Ascending aorta (tissue), 2 donors: ENCODE measurements at regions not wholly inside any gene's neighbourhood (a gene's known extent, or its start where the extent isn't known, plus 50 kb on each side); places are given as distances from the start of the nearest gene placed in this dataset.

Experiments used
- DNase-seq, 2 donors: peaks; one replicate each; pipeline ENCODE4 v3.0.0-alpha.2; 2019; ENCODE audit warnings: low spot score in 2 of 2
- H3K27ac ChIP-seq, 2 donors: fragments of 200-600 bp; sonication (generic); one replicate each; pipeline ENCODE4 v1.5.1; 2016 to 2017; ENCODE audit warnings: mild to moderate bottlenecking in 1 of 2
- H3K27me3 ChIP-seq: fragments of 200-600 bp; sonication (generic); one replicate; pipeline ENCODE4 v1.5.1; 2017
- H3K36me3 ChIP-seq, 2 donors: fragments of 200-600 bp; sonication (generic); one replicate each; pipeline ENCODE4 v1.5.1; 2016
- H3K4me1 ChIP-seq, 2 donors: fragments of 200-600 bp; sonication (generic); one replicate each; pipeline ENCODE4 v1.5.1; 2016 to 2017; ENCODE audit warnings: mild to moderate bottlenecking in 1 of 2
- H3K4me3 ChIP-seq, 2 donors: fragments of 200-600 bp; sonication (generic); one replicate each; pipeline ENCODE4 v1.5.1; 2016 to 2017; ENCODE audit warnings: mild to moderate bottlenecking in 1 of 2
- H3K9me3 ChIP-seq, 2 donors: fragments of 200-600 bp; sonication (generic); one replicate each; pipeline ENCODE4 v1.5.1; 2016
- CTCF ChIP-seq, 3 experiments: fragments of 200-600 bp in 2 of 3; fragments of 450-650 bp in 1 of 3; sonication (generic) in 2 of 3; IDR thresholded peaks; one replicate each; pipeline ENCODE4 v1.5.1; 2016 to 2019; ENCODE audit warnings: antibody characterized with exemption in 3 of 3, mild to moderate bottlenecking in 1 of 3, moderate library complexity in 1 of 3
- intact Hi-C: fragments of 100-400 bp; cut with DNase I; formaldehyde crosslinking; loops from one replicate; pipeline ENCODE4 v1.15.1; 2023

- Histone ChIP-seq H3K4me3 (no peak overlapping the region), H3K27me3 (no peaks in the 10 kb centered on the region), H3K4me1 (no peaks in the 10 kb centered on the region), H3K36me3 (no peaks in the 10 kb centered on the region), H3K9me3 (no peaks in the 10 kb centered on the region), H3K27ac (no peak overlapping the region)
- intact Hi-C loops = no loop called here
- no peak for TF ChIP-seq CTCF (IDR thresholded peaks at IDR 0.05)
- DNase-seq = no peak
Observed at GRCh38 chr1:3978196-3978989, 78.3 kb upstream of the C1orf174 start.

- Histone ChIP-seq H3K27ac (no peak overlapping the region), H3K27me3 (no peaks in the 10 kb centered on the region), H3K4me3 (no peak overlapping the region), H3K9me3 (no peaks in the 10 kb centered on the region), H3K36me3 (no peaks in the 10 kb centered on the region), H3K4me1 (no peaks in the 10 kb centered on the region)
- TF ChIP-seq CTCF (IDR thresholded peaks at IDR 0.05) = no peak
- no peak for DNase-seq
- intact Hi-C loops = no loop called here
Observed at GRCh38 chr1:3978990-3979325, 78.9 kb upstream of the C1orf174 start.

GRCh38 chr1:3981261-3981660 lies 81.2 kb upstream of the C1orf174 start:
- H3K36me3 ChIP-seq = no peaks in the 10 kb centered on the region
- TF ChIP-seq CTCF (IDR thresholded peaks at IDR 0.05) = no peak
- H3K4me3 ChIP-seq = no peak overlapping the region
- no peak for DNase-seq
- intact Hi-C loops = no loop called here
- H3K9me3 ChIP-seq = no peaks in the 10 kb centered on the region
- H3K27me3 ChIP-seq = no peaks in the 10 kb centered on the region
- no peaks in the 10 kb centered on the region for H3K4me1 ChIP-seq
- H3K27ac ChIP-seq = no peak overlapping the region

GRCh38 chr1:3981746-3982505 lies 81.9 kb upstream of the C1orf174 start:
- Histone ChIP-seq H3K4me3 (no peak overlapping the region), H3K27ac (no peak overlapping the region), H3K4me1 (no peaks in the 10 kb centered on the region), H3K9me3 (no peaks in the 10 kb centered on the region), H3K36me3 (no peaks in the 10 kb centered on the region), H3K27me3 (no peaks in the 10 kb centered on the region)
- no peak for TF ChIP-seq CTCF (IDR thresholded peaks at IDR 0.05)
- DNase-seq = no peak
- intact Hi-C loops = no loop called here

GRCh38 chr1:3983181-3983580 lies 83.1 kb upstream of the C1orf174 start:
- no peak for DNase-seq
- Histone ChIP-seq H3K36me3 (no peaks in the 10 kb centered on the region), H3K27ac (no peak overlapping the region), H3K4me1 (no peaks in the 10 kb centered on the region), H3K9me3 (no peaks in the 10 kb centered on the region), H3K4me3 (no peak overlapping the region), H3K27me3 (no peaks in the 10 kb centered on the region)
- intact Hi-C loops = no loop called here
- TF ChIP-seq CTCF (IDR thresholded peaks at IDR 0.05) = no peak
